Activated naive CD8-positive, alpha-beta T cell treated with anti-CD3 and anti-CD28 coated beads, Interleukin-2, amount 50 U/mL, for 16 hours (primary cell): ENCODE measurements at regions not wholly inside any gene's neighbourhood (a gene's known extent, or its start where the extent isn't known, plus 50 kb on each side); places are given as distances from the start of the nearest gene placed in this dataset.
"Not testable (repeated sequence)": the region's sequence is repeated elsewhere in the genome, so short reads cannot be mapped to it uniquely, and the experiment has no call there.

ENCODE experiments used
- DNase-seq: peaks from one replicate; pipeline ENCODE4 v3.0.0-alpha.2; 2020; ENCODE audit warnings: low read depth, low spot score

DNA sequence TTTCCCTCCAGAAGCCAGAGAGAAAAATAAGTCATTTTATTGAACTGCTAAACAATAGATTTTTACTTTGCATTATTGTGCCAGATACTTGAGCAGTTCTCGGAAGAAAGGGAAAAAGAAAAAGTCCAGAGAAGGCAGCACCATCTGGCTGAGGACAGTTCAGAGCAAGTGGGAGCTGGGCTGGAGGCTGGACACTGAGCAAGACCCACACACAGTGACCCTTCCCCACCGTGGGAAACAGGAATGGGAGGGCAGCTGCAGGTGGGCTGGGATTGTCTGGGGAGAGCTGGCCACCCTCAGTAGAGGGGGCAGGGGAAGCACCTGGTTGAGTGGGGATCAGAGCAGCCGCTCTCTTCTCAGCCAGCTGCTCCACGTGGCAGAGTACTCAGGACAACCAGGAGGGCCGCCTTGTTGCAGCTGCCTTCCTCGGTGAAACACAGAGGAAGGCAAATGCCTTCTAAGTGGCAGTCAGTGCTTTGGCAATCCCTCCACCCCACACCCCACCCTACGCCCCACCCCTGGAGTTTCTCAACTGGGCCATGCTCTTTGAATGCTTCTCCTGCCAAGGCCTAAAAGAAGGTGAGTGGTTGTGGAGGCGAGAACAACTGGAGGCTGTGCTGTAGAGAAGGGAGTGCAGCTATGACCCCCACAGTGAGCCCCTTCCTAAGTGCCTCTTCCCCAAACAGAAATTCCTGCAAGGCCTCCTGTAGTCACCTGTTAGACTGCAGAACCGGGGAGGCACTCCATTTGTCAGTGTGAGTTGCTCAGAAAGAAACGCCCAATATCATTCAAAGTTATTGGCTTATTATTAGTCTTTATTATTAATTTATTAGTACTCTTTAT, 179.3 kb downstream of the ZIC5 start:
- DNase-seq = no peak

DNA sequence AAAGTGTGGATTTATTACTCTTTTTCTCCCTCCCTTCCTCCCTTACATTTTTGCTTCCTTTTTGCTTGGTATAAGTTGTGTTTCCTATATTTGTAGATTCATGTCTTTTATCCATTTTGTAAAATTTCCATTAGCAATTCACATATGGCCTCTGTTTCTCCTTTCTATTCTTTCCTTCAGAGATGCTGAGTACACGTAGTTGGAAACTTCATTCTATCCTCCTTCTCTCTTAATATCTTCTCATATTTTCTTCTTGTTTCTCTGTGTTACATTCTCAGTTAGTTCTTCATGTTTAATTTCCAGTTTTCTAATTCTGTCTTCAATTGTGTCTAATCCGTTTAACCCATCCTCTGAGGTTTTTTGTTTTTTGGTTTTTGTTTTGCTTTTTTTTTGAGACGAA, 188.9 kb downstream of the ZIC5 start:
- DNase-seq = no peak

DNA sequence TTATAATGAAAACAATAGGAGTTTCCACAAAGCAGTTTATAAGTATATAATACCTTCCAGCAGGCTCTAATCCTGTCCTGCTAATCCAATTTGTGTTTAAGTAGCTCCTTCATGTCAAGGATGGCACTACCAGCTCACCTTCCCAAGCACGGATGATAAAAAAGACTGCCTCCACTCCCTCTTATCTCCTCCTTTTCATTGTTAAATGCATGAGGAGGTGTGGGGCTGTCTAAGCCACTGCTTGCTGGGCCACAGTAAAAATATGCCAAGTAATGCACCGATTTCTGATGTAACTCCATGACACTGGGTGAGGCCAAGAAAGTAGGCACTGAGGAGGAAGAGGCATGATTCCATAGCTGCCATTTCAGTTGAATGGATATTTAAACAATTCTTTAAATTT, 193.1 kb downstream of the ZIC5 start:
- DNase-seq = no peak

DNA sequence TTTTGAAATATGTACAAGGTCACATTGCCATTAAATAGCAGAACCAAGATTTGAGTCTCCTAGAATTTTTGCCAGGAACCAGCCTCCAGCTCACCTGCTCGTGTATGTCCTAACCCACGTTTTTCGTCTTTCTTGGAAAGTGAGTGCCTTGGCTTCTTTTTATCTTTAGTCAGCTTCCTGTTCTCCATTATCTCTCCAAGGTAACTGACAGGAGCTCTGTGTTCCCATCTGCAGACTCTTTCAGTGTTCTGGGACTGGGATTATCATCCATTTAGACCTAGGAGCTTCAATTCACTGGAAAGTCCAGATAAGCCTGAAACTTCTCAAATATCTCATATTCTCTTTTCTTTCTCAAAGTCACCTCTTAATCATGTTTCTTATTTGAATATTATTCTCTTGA, 193.7 kb downstream of the ZIC5 start:
- no peak for DNase-seq

DNA sequence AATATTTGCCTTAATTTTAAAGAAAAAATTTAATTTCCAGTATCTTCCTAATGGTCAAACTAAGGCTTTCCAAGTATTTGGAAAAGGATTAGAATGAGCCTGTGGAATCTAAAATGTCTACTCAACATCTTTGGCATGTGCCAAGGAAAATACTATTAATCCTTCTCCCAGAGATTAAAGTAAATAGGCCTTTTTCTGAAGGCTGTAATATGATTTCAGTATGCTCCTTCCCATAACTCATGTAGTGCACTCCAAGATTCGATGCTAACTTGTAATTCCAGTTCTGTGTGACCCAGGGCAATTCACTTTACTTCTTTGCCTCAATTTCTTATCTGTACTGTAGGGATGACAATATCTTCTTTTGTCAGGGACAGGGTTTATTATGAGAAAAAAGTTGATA, 196.9 kb downstream of the ZIC5 start:
- DNase-seq = no peak

DNA sequence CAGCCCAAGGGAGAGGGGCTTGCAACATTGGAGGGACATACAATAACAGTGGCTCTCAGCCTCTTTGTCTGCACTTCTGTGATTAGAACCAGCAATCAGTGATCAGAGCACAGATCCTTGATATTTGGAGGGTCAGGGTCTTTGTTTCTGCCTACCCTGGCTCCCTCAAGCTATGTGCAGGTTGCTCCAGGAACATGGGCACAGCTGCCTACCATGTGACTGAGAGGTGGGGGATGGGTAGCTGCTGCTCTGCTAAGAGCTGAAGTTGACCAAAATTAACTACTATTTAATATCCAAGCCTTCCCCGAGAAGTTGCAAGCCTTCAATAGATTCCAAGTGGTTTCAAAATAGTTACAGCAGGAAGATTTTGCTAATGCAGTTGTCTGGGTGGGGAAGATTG, 202.6 kb downstream of the ZIC5 start:
- DNase-seq = no peak

DNA sequence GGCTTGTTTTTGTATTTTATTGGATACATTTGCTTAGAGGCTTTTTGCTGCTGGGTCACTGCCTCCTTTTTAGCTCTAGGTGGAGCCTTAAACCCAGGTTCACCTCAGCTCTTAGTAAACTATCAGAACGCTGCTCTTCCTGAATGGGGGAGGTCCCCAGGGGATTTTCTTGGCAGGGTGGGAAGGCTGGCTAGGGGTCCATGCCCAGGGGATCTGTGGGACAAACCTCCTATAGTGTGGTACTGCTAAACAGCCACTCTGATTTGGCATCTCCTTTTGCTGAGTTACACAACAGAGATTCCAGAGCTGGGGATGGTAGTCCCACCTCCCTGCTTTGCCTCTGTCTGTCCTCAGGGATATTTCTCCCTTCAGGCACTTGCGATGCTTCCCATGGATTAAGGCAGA, 204.9 kb downstream of the ZIC5 start:
- DNase-seq = no peak

DNA sequence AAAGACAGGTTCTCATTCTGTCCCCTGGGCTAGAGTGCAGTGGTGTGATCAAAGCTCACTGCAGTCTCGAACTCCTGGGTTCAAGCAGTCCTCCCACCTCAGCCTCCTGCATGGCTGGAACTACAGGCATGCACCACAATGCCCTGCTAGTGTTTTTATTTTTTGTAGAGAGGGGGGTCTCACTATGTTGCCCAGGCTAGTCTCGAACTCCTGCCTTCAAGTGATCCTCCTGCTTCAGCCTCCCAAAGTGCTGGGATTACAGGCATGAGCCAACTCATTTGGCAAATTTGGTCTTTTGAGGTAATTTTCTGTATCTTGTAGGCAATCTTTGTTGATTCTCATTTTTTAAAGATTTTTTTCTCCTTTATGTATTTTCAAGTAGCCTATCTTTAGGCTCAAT, 205.7 kb downstream of the ZIC5 start:
- no peak for DNase-seq

DNA sequence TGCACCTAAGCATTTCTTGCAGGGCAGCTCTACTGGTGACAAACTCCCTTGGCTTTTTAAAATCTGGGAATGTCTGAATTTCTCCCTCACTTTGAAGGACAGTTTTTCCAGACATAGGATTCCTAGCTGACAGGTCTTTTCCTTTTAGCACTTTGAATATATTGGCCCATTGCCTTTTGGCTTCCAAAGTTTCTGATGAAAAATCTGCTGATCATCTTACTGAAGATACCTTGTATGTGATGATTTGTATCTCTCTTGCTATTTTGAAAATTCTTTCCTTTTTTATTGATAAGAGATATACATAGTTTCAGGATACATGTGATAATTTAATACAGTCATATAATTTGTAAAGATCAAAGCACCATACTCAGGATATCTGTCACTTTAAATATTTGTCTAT, 211.1 kb downstream of the ZIC5 start:
- DNase-seq = no peak

DNA sequence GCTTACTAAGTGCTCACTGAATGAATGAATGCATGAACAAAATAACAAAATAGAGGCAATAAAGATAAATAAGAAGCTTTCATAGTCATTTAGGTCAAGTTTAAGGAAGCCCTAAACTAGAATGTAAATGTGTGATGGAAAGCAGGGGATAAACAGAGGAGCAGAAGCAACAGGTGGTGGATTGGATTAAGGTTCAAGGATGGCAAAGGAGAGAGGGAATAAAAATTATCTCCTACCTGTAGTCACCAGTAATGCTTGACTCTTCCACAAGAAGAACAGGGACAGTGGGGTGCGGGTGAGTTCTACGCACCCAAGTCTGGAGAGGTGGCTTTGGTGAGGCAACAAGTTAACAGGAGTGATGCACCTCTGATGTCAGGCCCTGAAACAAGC, 212.4 kb downstream of the ZIC5 start:
- no peak for DNase-seq

DNA sequence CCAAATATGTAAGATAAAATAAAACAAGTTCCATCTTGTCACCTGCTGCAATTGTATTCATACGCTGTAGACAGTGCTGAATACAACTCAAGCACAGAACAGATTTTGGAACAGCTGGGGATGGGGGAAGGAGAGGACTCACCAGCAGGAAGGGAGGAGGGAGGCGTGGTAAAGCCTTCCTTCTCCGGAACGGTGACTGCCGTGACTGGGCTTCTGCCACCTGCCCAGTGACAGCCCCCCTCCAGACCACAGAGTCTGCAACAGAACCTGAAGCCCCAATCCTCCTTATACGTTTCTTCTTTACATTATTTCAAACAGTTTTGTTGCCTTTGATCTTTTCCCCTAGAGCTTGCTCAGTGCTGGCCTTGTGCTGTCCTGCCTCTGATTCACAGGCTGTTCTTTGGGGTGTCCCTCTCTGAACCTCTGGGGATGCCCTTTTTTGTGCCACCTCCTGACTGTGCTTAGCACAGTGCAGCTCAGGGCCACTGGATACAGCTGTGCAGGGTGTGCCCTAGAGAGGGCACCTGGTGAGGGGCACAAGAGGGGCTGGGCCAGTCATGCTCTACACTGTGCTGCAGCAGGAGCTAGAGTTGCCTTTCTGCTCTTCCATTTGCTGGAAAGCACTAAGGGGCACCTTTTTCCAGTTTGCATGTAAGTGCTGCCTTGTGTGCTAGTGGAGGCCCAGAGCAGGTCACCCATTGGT, 213.0 kb downstream of the ZIC5 start:
- DNase-seq = no peak

DNA sequence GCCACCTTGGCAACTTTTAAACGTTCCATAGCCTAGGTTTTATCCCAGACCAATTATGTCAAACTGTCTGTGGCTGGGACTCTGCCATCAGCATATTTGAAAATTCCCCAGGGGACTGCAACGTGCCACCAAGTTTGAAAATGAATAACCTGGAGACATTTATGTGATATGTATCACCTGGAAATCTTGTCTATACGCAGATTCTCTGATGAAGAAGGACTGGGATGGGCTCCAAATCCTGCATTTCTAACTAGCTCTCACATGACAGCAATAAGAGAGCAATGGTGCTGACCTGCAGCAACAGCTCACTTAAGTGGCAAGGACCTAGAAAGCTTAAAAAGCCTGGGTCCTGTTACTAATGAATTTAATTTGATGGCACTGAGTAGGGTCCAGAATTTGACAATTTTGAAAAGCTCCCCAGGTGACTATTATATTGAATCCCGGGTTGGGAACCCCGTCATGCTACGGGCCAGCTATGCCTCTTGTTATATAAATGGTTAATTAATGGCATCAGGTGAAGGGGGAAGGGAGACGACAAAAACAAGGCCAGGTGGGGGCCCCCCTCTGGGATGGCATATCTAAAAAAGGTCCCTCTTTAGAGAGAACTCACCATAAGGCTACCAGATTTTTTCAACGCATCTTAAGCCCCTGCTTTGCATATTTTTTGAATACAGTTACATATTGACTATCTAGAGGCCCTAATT, 213.7 kb downstream of the ZIC5 start:
- no peak for DNase-seq

DNA sequence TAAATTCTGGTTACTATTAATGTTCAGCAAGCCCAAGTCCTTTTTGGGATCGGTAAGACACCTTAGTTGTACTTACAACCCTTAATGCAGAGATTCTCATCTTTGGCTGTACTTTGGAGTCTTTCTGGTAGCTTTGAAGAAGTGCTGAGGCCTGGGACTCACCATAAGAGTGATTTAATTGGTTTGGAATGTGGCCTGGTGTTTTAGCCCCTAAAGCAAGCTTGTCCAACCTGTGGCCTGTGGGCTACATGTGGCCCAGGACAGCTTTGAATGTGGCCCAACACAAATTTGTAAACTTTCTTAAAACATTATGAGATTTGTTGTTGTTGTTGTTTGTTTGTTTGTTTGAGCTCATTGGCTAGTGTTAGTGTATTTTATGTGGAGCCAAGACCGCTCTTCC, 215.3 kb downstream of the ZIC5 start:
- DNase-seq = no peak

DNA sequence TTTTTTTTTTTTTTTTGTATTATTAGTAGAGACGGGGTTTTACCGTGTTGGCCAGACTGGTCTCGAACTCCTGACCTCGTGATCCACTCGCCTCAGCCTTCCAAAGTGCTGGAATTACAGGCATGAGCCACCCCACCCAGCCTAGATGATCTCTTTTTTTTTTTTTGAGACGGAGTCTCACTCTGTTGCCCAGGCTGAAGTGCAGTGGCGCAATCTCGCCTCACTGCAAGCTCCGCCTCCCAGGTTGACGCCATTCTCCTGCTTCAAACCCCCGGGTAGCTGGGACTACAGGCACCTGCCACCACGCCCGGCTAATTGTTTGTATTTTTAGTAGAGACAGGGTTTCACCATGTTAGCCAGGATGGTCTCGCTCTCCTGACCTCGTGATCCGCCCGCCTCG, 216.8 kb downstream of the ZIC5 start:
- not testable (repeated sequence) for DNase-seq

DNA sequence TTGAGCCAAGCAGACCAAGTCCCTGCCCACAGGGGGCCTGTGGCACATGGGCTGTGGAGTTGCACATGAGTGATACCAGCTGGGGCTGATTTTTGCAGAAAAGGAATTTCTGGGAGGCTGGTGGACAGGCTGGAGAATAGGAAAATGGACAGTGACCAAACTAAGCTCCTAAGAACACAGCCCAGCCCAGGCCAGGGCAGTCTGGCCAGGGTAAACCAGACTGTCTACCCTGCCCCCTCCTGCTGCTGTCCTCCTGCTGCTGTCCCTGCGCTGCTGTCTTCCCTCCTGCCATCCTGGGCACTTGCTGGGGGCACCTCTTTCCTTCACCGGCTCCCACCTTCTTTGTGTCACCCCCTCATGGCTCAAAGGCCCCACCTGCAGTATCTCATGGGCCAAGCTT, 219.2 kb downstream of the ZIC5 start:
- no peak for DNase-seq

DNA sequence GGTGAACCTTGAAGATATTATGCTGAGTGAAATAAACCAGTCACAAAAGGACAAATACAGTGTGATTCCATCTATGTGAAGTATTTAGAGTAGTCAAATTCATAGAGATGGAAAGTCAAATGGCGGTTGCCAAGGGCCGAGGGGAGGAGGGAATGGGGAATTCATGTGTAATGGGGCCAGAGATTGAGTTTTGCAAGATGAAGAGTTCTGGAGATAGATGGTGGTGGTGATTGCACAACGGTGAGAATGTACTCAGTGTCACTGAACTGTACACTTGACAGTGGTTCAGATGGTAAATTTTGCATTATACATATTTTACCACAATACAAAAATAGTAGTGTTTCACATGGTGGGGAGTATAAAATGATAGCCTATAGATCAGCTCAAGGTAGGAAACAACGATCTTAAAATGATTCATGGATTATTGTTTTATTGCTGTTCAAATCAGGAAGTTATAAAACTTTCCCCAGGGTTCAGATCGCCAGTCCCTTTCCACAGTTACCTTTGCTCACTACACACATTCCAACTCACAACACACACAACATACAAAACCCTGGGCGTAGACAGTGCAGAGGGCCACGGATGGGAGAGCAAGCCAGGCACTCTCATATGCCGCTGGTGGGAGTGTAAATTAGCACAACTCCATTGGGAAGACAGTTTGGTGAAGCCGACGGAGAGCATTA, 219.9 kb downstream of the ZIC5 start:
- no peak for DNase-seq

DNA sequence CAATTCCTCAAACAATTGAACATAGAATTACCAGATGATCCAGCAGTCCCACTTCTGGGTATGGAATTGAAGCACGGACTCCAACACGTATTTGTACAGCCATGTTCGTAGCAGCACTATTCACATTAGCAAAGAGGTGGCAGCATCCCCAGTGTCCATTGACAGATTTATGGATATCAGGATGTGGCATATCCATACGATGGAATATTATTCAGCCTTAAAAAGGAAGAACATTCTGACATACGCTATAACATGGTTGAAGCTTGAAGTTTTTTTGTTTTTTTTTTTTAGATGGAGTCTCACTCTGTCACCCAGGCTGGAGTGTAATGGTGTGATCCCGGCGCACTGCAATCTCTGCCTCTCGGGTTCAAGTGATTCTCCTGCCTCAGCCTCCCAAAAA, 220.6 kb downstream of the ZIC5 start:
- DNase-seq = no peak

DNA sequence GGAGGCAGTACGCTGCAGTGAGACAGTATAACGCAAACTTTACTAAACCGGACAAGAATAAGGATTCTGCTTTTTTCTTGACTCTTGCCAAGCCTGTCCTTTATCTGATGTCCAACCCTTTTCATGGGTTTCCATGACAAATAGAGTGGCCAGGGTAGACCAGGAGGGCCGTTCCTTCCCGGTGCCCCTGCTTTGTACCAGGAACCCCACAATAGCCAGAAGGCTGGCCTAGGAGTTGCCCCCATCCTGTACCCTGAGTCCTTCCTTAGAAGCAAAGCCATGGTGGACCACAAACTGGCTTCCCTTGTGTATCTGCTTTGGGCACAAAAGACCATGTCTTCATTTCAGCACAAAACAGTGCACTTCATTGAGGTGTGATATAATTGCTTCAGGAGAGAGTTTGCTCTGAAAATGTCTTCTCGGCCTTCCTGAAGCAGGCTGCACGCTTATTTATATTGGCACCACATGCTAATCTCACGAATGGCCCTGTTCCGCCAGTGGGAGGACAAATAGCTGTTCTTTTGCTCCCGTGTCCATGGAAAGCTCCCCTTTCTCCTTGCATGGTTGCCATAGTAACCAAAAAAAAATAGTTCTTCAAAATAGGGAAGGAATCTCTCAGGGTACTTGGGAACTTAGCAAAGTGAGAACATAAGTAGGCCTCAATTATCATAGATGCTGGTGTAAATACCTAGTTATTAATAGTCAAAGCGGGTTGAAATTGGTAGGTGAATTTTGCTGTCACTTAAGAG, 222.1 kb downstream of the ZIC5 start:
- no peak for DNase-seq

DNA sequence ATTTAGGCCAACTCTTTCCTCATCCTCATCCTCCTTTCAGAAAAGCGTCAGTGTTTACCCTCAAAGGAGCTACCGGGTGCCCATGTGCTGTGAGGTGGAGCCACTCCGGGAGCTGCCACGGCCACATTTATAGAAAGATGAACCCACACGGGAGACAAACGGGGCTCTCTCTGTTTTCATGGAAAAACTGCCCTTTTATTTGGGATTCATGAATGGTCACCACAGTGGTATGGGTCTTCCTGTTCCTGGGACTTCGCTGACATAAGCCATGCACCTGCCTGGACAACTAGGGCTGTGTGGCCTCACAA, 224.2 kb downstream of the ZIC5 start:
- no peak for DNase-seq

DNA sequence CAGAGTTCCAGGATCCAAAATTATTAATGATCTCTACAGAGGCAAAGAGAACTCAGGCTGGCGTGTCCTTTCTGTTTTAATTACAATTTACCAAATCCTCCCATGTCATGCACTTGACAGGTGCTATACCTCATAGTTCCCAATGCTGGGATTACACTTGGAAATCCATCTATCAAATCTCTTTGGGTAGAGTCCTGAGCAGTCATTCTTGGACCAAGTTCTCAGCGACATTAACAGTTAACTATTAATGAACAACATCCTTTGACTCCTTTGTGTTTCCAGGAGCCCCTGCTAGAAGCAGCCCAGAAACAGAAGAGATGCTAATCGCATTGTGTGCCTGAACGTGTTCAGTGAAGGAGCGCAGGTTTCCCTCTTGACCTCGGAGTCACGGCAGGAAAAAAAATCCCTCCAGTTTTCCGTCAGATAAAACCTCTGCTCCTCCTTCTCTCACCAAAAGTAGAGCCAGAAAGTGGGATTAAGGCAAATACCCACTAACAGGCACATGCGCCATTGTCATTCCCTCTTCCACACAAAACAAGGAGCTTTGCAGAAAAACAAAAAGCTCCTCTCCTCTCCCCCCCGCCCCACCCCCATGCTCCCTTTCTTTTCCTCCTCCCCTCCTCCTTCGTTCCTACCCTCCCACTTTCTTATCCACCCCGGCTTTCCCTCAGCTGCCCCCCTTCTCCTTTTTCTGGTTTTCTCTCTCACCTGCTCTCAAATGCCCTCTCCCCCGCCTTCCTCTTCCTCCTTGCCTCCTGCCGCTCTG, 224.7 kb downstream of the ZIC5 start:
- DNase-seq = no peak

DNA sequence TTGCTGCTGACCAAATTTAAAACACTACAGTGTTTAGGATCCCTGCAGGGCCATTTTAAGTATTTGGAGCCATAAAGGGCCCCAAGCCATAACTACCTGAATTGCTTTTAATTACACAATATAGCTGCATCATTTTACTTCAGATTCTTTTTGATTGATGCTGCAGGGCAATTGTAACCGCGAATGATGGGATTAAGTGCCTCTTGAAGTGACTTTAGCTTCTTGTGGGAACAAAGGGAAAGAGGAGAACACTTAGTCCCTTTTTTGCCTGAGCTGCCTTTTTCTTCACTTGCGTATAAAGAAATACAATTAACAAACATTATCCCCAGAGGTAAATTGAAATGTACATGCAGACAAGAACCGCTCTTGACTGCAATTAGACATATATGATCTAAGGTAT, 228.5 kb downstream of the ZIC5 start:
- no peak for DNase-seq
